ENCODE measurements at regions not wholly inside any gene's neighbourhood (a gene's known extent, or its start where the extent isn't known, plus 50 kb on each side); places are given as distances from the start of the nearest gene placed in this dataset.

GRCh38 chr2:194714541-194714940, 942.5 kb upstream of the SLC39A10 start:
- Histone ChIP-seq H3K9me2 (replicated peaks; ENCODE audit: insufficient read depth, low read length) (no peaks in the 10 kb centered on the region), H3F3A (ENCODE audit: insufficient read depth, low read length) (no peaks in the 10 kb centered on the region), H3K4me2 (ENCODE audit: low read depth, low read length) (no peak overlapping the region), H4K20me1 (ENCODE audit: insufficient read depth, low read length) (no peaks in the 10 kb centered on the region), H3K27ac (ENCODE audit: low read length) (no peak overlapping the region), H3K9ac (ENCODE audit: low read length) (no peak overlapping the region), H3K79me2 (ENCODE audit: low read length) (no peaks in the 10 kb centered on the region), H3K4me1 (ENCODE audit: low read length) (no peaks in the 10 kb centered on the region), H3K9me3 (replicated peaks; ENCODE audit: insufficient read depth, low read length) (no peaks in the 10 kb centered on the region), H3K4me3 (ENCODE audit: low read length) (no peak overlapping the region), H2AFZ (ENCODE audit: low read length) (no peak overlapping the region), H3K36me3 (replicated peaks; ENCODE audit: insufficient read depth, low read length) (no peaks in the 10 kb centered on the region), H3K27me3 (replicated peaks; ENCODE audit: insufficient read depth, low read length) (no peaks in the 10 kb centered on the region)
- TF ChIP-seq EZH2phosphoT487 (IDR thresholded peaks at IDR 0.05; ENCODE audit: low read length) (no peak), EZH2 (optimal IDR thresholded peaks at IDR 0.05; ENCODE audit: low read depth, low read length) (no peak)
- TF ChIP-seq, protein P1, sequence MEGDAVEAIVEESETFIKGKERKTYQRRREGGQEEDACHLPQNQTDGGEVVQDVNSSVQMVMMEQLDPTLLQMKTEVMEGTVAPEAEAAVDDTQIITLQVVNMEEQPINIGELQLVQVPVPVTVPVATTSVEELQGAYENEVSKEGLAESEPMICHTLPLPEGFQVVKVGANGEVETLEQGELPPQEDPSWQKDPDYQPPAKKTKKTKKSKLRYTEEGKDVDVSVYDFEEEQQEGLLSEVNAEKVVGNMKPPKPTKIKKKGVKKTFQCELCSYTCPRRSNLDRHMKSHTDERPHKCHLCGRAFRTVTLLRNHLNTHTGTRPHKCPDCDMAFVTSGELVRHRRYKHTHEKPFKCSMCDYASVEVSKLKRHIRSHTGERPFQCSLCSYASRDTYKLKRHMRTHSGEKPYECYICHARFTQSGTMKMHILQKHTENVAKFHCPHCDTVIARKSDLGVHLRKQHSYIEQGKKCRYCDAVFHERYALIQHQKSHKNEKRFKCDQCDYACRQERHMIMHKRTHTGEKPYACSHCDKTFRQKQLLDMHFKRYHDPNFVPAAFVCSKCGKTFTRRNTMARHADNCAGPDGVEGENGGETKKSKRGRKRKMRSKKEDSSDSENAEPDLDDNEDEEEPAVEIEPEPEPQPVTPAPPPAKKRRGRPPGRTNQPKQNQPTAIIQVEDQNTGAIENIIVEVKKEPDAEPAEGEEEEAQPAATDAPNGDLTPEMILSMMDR (IDR thresholded peaks at IDR 0.05; ENCODE audit: low read length) = no peak
- DNase-seq = no peak

GRCh38 chr2:194709840-194710239, 947.2 kb upstream of the SLC39A10 start:
- Histone ChIP-seq H3K4me2 (ENCODE audit: low read depth, low read length) (no peak overlapping the region), H2AFZ (ENCODE audit: low read length) (no peak overlapping the region), H3F3A (ENCODE audit: insufficient read depth, low read length) (no peaks in the 10 kb centered on the region), H3K9me2 (replicated peaks; ENCODE audit: insufficient read depth, low read length) (no peaks in the 10 kb centered on the region), H3K4me1 (ENCODE audit: low read length) (no peaks in the 10 kb centered on the region), H3K36me3 (replicated peaks; ENCODE audit: insufficient read depth, low read length) (no peaks in the 10 kb centered on the region), H3K9ac (ENCODE audit: low read length) (no peak overlapping the region), H4K20me1 (ENCODE audit: insufficient read depth, low read length) (no peaks in the 10 kb centered on the region), H3K27ac (ENCODE audit: low read length) (no peak overlapping the region), H3K27me3 (replicated peaks; ENCODE audit: insufficient read depth, low read length) (no peaks in the 10 kb centered on the region), H3K4me3 (ENCODE audit: low read length) (no peak overlapping the region), H3K79me2 (ENCODE audit: low read length) (no peaks in the 10 kb centered on the region), H3K9me3 (replicated peaks; ENCODE audit: insufficient read depth, low read length) (no peaks in the 10 kb centered on the region)
- TF ChIP-seq, protein P1 (IDR thresholded peaks at IDR 0.05; ENCODE audit: low read length) = no peak
- no peak for TF ChIP-seq EZH2 (optimal IDR thresholded peaks at IDR 0.05; ENCODE audit: low read depth, low read length)
- no peak for TF ChIP-seq EZH2phosphoT487 (IDR thresholded peaks at IDR 0.05; ENCODE audit: low read length)
- DNase-seq = no peak

DNA sequence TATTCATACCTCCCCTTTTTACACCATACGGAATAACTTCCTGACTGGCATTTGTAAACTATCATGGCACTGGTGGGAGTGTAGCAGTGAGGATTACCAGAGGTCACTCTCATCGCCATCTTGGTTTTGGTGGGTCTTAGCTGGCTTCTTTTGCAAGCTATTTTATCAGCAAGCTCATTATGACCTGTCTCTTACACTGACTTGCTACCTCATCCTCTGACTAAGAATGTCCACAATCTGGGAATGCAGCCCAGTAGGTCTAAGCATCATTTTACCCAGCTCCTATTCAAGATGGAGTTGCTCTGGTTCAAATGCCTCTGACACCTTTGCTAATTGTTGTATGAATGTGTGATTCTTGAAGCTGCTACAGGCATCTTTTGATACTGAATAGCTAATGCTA, 950.8 kb upstream of the SLC39A10 start:
- TF ChIP-seq, protein P1 (IDR thresholded peaks at IDR 0.05; ENCODE audit: low read length) = no peak
- TF ChIP-seq EZH2 (optimal IDR thresholded peaks at IDR 0.05; ENCODE audit: low read depth, low read length) = no peak
- no peak for TF ChIP-seq EZH2phosphoT487 (IDR thresholded peaks at IDR 0.05; ENCODE audit: low read length)
- H3K9ac ChIP-seq (ENCODE audit: low read length) = no peak overlapping the region
- no peaks in the 10 kb centered on the region for H3K9me3 ChIP-seq (replicated peaks; ENCODE audit: insufficient read depth, low read length)
- no peaks in the 10 kb centered on the region for H3K9me2 ChIP-seq (replicated peaks; ENCODE audit: insufficient read depth, low read length)
- no peak overlapping the region for H2AFZ ChIP-seq (ENCODE audit: low read length)
- H3K79me2 ChIP-seq (ENCODE audit: low read length) = no peaks in the 10 kb centered on the region
- no peak overlapping the region for H3K4me3 ChIP-seq (ENCODE audit: low read length)
- H3K27me3 ChIP-seq (replicated peaks; ENCODE audit: insufficient read depth, low read length) = no peaks in the 10 kb centered on the region
- DNase-seq = no peak
- H3F3A ChIP-seq (ENCODE audit: insufficient read depth, low read length) = no peaks in the 10 kb centered on the region
- H3K36me3 ChIP-seq (replicated peaks; ENCODE audit: insufficient read depth, low read length) = no peaks in the 10 kb centered on the region
- H3K4me1 ChIP-seq (ENCODE audit: low read length) = no peaks in the 10 kb centered on the region
- no peak overlapping the region for H3K27ac ChIP-seq (ENCODE audit: low read length)
- no peak overlapping the region for H3K4me2 ChIP-seq (ENCODE audit: low read depth, low read length)
- no peaks in the 10 kb centered on the region for H4K20me1 ChIP-seq (ENCODE audit: insufficient read depth, low read length)
